ENCODE measurements at regions not wholly inside any gene's neighbourhood (a gene's known extent, or its start where the extent isn't known, plus 50 kb on each side); places are given as distances from the start of the nearest gene placed in this dataset.

DNA sequence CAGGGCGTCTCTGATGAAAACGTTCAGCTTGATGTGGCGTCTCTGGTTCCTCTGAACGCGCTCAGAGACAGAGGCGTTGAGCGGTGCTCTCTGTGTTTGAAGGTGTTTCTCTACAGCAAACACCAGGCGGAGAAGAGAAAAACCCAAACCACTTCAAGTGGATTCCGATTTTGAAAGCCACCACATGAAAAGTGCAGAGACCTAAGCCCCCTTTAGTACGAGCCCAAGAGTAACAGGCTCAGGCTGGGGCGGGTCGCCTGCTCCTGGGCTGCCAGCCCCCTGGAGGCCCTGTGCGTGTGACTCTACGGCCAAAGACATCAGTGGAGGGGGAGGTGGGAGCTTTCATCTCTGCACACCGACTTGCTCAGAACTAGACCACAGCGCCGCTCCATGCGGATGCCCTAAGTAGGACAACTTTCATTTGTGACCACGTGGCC is 328.4 kb downstream of the MAF start:
- Mint-ChIP-seq H3K4me3 (no peak overlapping the region), H3K4me1 (no peaks in the 10 kb centered on the region), H3K9me3 (no peaks in the 10 kb centered on the region), H3K27me3 (ENCODE audit: low read depth) (peaks cover 23% of the 10 kb centered on the region), H3K36me3 (ENCODE audit: low read depth) (no peaks in the 10 kb centered on the region), H3K27ac (no peak overlapping the region)
- TF ChIP-seq, protein P1, sequence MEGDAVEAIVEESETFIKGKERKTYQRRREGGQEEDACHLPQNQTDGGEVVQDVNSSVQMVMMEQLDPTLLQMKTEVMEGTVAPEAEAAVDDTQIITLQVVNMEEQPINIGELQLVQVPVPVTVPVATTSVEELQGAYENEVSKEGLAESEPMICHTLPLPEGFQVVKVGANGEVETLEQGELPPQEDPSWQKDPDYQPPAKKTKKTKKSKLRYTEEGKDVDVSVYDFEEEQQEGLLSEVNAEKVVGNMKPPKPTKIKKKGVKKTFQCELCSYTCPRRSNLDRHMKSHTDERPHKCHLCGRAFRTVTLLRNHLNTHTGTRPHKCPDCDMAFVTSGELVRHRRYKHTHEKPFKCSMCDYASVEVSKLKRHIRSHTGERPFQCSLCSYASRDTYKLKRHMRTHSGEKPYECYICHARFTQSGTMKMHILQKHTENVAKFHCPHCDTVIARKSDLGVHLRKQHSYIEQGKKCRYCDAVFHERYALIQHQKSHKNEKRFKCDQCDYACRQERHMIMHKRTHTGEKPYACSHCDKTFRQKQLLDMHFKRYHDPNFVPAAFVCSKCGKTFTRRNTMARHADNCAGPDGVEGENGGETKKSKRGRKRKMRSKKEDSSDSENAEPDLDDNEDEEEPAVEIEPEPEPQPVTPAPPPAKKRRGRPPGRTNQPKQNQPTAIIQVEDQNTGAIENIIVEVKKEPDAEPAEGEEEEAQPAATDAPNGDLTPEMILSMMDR (IDR thresholded peaks at IDR 0.05; ENCODE audit: unreplicated experiment in 3 of 3): no peak

DNA sequence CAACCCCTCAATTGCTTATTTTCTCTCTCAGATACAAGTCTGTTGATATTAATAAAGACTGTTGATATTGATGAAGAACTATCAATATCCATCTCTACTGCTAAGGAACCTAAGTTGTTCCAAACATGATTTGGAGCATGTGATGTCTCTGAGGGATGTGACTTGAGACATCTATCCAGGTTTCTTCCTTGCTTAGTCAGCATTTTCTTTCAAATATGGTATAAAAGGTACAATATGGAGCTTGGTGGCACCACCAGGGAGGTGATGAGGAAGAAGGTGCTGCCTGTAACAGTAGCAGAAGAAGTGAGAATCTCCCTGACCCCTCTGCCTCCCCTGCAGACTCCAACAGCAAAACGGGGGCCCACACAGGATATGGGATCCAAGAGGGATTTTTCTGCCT is 329.0 kb downstream of the MAF start:
- no peaks in the 10 kb centered on the region for H3K4me1 Mint-ChIP-seq
- H3K27me3 Mint-ChIP-seq (ENCODE audit: low read depth): peaks cover 23% of the 10 kb centered on the region
- no peaks in the 10 kb centered on the region for H3K9me3 Mint-ChIP-seq
- no peak overlapping the region for H3K27ac Mint-ChIP-seq
- TF ChIP-seq, protein P1 (IDR thresholded peaks at IDR 0.05; ENCODE audit: unreplicated experiment in 3 of 3): no peak
- H3K4me3 Mint-ChIP-seq: no peak overlapping the region
- no peaks in the 10 kb centered on the region for H3K36me3 Mint-ChIP-seq (ENCODE audit: low read depth)

DNA sequence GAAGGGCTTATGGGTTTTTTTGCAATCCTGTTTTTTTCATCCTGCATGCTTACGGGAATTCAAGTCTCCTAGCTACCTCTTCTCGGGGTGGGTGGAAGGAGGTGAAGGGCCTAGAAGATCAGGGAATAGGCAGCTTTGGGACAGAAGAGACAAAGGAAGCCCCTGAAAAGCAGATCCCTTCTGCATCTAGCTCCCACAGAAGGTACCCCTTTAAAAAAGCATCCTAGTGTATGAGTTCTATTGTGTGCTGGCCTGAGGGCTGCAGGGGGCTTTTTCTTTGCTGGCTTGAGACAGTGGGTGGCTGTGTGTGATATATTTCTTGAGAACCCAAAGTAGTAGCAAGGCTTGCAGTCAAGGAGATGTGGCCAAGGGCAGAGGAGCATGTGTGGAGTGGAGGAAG is 330.5 kb downstream of the MAF start:
- peaks cover 23% of the 10 kb centered on the region for H3K27me3 Mint-ChIP-seq (ENCODE audit: low read depth)
- H3K4me3 Mint-ChIP-seq: no peak overlapping the region
- no peaks in the 10 kb centered on the region for H3K4me1 Mint-ChIP-seq
- no peaks in the 10 kb centered on the region for H3K36me3 Mint-ChIP-seq (ENCODE audit: low read depth)
- H3K27ac Mint-ChIP-seq: no peak overlapping the region
- no peaks in the 10 kb centered on the region for H3K9me3 Mint-ChIP-seq
- TF ChIP-seq, protein P1 (IDR thresholded peaks at IDR 0.05; ENCODE audit: unreplicated experiment in 3 of 3): no peak

DNA sequence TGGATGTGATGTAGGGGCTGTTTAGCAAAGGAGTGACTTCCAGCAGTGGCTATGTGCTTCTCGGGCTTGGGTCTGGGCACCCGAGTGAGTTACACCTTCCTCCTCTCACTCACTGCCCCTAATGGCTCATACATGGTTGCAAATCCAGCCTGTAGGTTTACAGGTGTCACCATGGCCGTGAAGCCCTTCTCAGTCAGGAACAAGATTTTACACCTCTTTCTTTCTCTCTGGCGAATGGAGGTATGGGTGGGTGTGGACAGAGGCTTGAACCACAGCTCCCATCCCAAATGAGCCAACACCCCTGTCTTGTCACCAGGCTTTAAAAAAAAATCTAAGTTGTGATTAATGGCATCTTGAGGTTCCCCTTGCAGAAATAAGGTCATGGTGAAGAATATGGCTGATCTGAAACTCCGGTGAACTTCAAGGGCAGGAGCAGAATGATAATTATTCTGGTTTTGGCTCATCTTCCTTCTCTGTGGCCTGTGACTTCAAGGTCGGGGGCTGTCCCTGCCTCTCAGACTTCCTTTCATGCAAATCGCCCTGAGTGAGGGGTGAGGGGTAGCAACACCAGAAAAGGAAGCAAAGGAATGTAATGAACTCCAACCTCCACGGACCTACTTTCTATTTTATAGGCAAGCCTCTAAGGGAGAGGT is 331.2 kb downstream of the MAF start:
- no peaks in the 10 kb centered on the region for H3K36me3 Mint-ChIP-seq (ENCODE audit: low read depth)
- no peaks in the 10 kb centered on the region for H3K9me3 Mint-ChIP-seq
- H3K4me3 Mint-ChIP-seq: no peak overlapping the region
- TF ChIP-seq, protein P1 (IDR thresholded peaks at IDR 0.05; ENCODE audit: unreplicated experiment in 3 of 3): no peak
- no peaks in the 10 kb centered on the region for H3K4me1 Mint-ChIP-seq
- H3K27ac Mint-ChIP-seq: no peak overlapping the region
- peaks cover 17% of the 10 kb centered on the region for H3K27me3 Mint-ChIP-seq (ENCODE audit: low read depth)

DNA sequence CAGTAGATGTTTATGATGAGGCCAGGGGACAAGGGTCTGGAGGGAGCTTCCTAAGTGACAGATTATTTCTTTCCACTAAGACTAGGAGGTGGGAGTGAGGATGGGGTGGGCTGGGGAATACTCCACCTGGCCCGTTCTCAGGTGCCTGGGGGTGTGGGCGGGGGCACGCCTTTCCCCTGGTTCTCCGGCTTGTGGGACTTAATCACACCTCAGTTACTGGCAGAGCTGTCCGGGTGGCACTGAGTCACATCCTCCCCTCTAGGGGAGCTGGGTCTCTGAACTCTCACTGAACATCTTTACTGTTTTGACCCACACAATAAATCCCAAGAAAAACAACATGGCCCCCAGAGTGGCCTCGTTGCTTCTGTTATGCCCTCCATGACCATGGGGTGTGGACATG is 332.8 kb downstream of the MAF start:
- Mint-ChIP-seq H3K27ac (no peak overlapping the region), H3K9me3 (no peaks in the 10 kb centered on the region), H3K27me3 (ENCODE audit: low read depth) (peaks cover 10% of the 10 kb centered on the region), H3K4me1 (no peaks in the 10 kb centered on the region), H3K36me3 (ENCODE audit: low read depth) (no peaks in the 10 kb centered on the region), H3K4me3 (no peak overlapping the region)
- TF ChIP-seq, protein P1 (IDR thresholded peaks at IDR 0.05; ENCODE audit: unreplicated experiment in 3 of 3): no peak

DNA sequence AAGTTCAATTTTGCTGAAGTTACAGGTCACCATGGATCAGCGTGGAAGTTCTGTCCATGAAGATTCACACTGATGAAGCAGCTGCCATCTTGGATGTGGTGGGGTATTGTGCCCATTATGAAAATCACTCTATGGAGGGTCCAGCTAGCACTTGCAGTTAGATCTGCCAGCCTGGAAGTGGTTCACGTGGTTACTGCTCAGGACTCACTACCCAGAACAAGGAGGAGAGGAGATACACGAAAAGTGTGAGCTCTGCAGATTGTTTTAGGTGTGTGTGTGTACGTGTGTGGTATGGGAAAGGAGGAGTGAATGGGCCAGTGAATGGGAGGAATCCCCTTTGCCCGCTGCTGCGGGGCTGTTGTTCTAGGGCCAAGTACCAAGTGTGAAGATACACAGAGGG is 333.4 kb downstream of the MAF start:
- H3K4me1 Mint-ChIP-seq: peaks cover 5% of the 10 kb centered on the region
- H3K27me3 Mint-ChIP-seq (ENCODE audit: low read depth): peaks cover 10% of the 10 kb centered on the region
- no peaks in the 10 kb centered on the region for H3K9me3 Mint-ChIP-seq
- no peaks in the 10 kb centered on the region for H3K36me3 Mint-ChIP-seq (ENCODE audit: low read depth)
- TF ChIP-seq, protein P1 (IDR thresholded peaks at IDR 0.05; ENCODE audit: unreplicated experiment in 3 of 3): no peak
- H3K27ac Mint-ChIP-seq: no peak overlapping the region
- no peak overlapping the region for H3K4me3 Mint-ChIP-seq
